ENCODE measurements at regions not wholly inside any gene's neighbourhood (a gene's known extent, or its start where the extent isn't known, plus 50 kb on each side); places are given as distances from the start of the nearest gene placed in this dataset.

GRCh38 chr4:60129740-60130139 is 1070.4 kb upstream of the ADGRL3 start:
- Histone ChIP-seq H3K4me1 (ENCODE audit: control insufficient read depth, low read depth, low read length) (no peaks in the 10 kb centered on the region), H3K27ac (ENCODE audit: low read length) (no peak overlapping the region), H3K4me3 (ENCODE audit: low read length) (no peak overlapping the region), H3K27me3 (ENCODE audit: control insufficient read depth, insufficient read depth, low read length) (no peaks in the 10 kb centered on the region), H3K36me3 (ENCODE audit: control insufficient read depth, low read depth, low read length) (no peaks in the 10 kb centered on the region), H3K9me3 (ENCODE audit: control insufficient read depth, low read depth, low read length) (no peaks in the 10 kb centered on the region), H3K9ac (ENCODE audit: low read length) (no peak overlapping the region)

DNA sequence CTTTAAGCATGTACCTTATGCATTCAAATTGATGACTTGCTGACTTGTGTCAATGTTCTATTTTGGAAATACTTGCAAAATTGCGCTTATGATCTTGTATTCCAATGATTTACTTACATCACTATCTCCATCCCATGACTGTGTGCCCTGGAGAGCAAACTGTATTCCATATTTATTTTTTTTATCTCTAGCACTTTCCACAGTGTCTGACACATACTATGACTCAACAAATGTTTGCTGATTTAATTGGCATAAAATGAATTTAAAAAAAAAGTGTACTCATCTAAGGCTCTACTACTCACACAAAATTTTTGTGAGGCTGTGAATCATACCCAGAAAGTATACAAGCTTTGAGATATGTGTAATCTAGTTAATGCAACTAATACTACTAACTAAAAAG is 1066.8 kb upstream of the ADGRL3 start:
- no peaks in the 10 kb centered on the region for H3K9me3 ChIP-seq (ENCODE audit: control insufficient read depth, low read depth, low read length)
- no peaks in the 10 kb centered on the region for H3K36me3 ChIP-seq (ENCODE audit: control insufficient read depth, low read depth, low read length)
- H3K4me1 ChIP-seq (ENCODE audit: control insufficient read depth, low read depth, low read length), result no peaks in the 10 kb centered on the region
- no peak overlapping the region for H3K4me3 ChIP-seq (ENCODE audit: low read length)
- no peak overlapping the region for H3K27ac ChIP-seq (ENCODE audit: low read length)
- no peaks in the 10 kb centered on the region for H3K27me3 ChIP-seq (ENCODE audit: control insufficient read depth, insufficient read depth, low read length)
- H3K9ac ChIP-seq (ENCODE audit: low read length), result no peak overlapping the region

- Histone ChIP-seq H3K9me3 (ENCODE audit: control insufficient read depth, low read depth, low read length) (no peaks in the 10 kb centered on the region), H3K36me3 (ENCODE audit: control insufficient read depth, low read depth, low read length) (no peaks in the 10 kb centered on the region), H3K27ac (ENCODE audit: low read length) (no peak overlapping the region), H3K9ac (ENCODE audit: low read length) (no peak overlapping the region), H3K4me3 (ENCODE audit: low read length) (no peak overlapping the region), H3K4me1 (ENCODE audit: control insufficient read depth, low read depth, low read length) (no peaks in the 10 kb centered on the region), H3K27me3 (ENCODE audit: control insufficient read depth, insufficient read depth, low read length) (no peaks in the 10 kb centered on the region)
Observed at GRCh38 chr4:60134099-60134498, 1066.0 kb upstream of the ADGRL3 start.

DNA sequence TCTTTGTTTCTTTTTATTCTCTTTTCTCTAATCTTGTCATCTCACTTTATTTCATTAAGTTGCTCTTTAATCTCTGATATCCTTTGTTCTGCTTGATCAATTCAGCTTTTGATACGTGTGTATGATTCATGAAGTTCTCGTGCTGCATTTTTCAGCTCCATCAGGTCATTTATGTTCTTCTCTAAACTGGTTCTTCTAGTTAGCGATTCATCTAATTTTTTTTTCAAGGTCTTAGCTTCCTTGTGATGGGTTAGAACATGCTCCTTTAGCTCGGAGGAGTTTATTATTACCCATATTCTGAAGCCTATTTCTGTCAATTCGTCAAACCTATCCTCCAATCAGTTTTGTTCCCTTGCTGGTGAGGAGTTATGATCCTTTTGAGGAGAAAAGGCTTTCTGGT is 1045.0 kb upstream of the ADGRL3 start:
- H3K9ac ChIP-seq (ENCODE audit: low read length), result no peak overlapping the region
- no peaks in the 10 kb centered on the region for H3K27me3 ChIP-seq (ENCODE audit: control insufficient read depth, insufficient read depth, low read length)
- no peak overlapping the region for H3K4me3 ChIP-seq (ENCODE audit: low read length)
- H3K36me3 ChIP-seq (ENCODE audit: control insufficient read depth, low read depth, low read length), result no peaks in the 10 kb centered on the region
- no peak overlapping the region for H3K27ac ChIP-seq (ENCODE audit: low read length)
- H3K9me3 ChIP-seq (ENCODE audit: control insufficient read depth, low read depth, low read length), result no peaks in the 10 kb centered on the region
- H3K4me1 ChIP-seq (ENCODE audit: control insufficient read depth, low read depth, low read length), result no peaks in the 10 kb centered on the region

- no peaks in the 10 kb centered on the region for H3K27me3 ChIP-seq (ENCODE audit: control insufficient read depth, insufficient read depth, low read length)
- no peak overlapping the region for H3K4me3 ChIP-seq (ENCODE audit: low read length)
- no peaks in the 10 kb centered on the region for H3K36me3 ChIP-seq (ENCODE audit: control insufficient read depth, low read depth, low read length)
- H3K27ac ChIP-seq (ENCODE audit: low read length), result no peak overlapping the region
- H3K9ac ChIP-seq (ENCODE audit: low read length), result no peak overlapping the region
- no peaks in the 10 kb centered on the region for H3K4me1 ChIP-seq (ENCODE audit: control insufficient read depth, low read depth, low read length)
- H3K9me3 ChIP-seq (ENCODE audit: control insufficient read depth, low read depth, low read length), result no peaks in the 10 kb centered on the region
Observed at GRCh38 chr4:60173103-60173502, 1027.0 kb upstream of the ADGRL3 start.

DNA sequence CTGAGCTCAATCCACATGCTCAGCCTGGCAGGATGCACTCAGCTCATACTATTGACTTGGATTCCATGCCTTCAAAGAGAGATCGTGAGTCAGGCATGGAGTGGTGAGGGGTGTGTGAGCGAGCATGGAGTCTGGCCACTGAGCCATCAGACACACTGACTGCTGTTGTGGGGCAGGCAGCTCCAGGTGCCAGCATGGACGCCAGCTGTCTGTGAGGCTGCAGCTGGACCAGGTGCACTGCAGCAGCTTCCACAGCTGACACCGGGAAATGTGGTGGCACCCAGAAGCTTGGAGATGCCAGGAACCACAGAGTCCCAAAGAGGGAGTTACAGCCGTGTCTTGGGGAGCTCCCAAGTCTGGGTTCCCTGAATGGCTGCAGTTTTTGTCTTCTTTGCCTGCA is 1026.4 kb upstream of the ADGRL3 start:
- H3K4me1 ChIP-seq (ENCODE audit: control insufficient read depth, low read depth, low read length), result no peaks in the 10 kb centered on the region
- H3K27ac ChIP-seq (ENCODE audit: low read length), result no peak overlapping the region
- H3K9me3 ChIP-seq (ENCODE audit: control insufficient read depth, low read depth, low read length), result no peaks in the 10 kb centered on the region
- H3K27me3 ChIP-seq (ENCODE audit: control insufficient read depth, insufficient read depth, low read length), result no peaks in the 10 kb centered on the region
- no peak overlapping the region for H3K9ac ChIP-seq (ENCODE audit: low read length)
- H3K4me3 ChIP-seq (ENCODE audit: low read length), result no peak overlapping the region
- no peaks in the 10 kb centered on the region for H3K36me3 ChIP-seq (ENCODE audit: control insufficient read depth, low read depth, low read length)

- H3K9me3 ChIP-seq (ENCODE audit: control insufficient read depth, low read depth, low read length), result no peaks in the 10 kb centered on the region
- no peaks in the 10 kb centered on the region for H3K4me1 ChIP-seq (ENCODE audit: control insufficient read depth, low read depth, low read length)
- no peak overlapping the region for H3K9ac ChIP-seq (ENCODE audit: low read length)
- H3K27ac ChIP-seq (ENCODE audit: low read length), result no peak overlapping the region
- no peak overlapping the region for H3K4me3 ChIP-seq (ENCODE audit: low read length)
- H3K36me3 ChIP-seq (ENCODE audit: control insufficient read depth, low read depth, low read length), result no peaks in the 10 kb centered on the region
- no peaks in the 10 kb centered on the region for H3K27me3 ChIP-seq (ENCODE audit: control insufficient read depth, insufficient read depth, low read length)
Observed at GRCh38 chr4:60175241-60175640, 1024.9 kb upstream of the ADGRL3 start.

DNA sequence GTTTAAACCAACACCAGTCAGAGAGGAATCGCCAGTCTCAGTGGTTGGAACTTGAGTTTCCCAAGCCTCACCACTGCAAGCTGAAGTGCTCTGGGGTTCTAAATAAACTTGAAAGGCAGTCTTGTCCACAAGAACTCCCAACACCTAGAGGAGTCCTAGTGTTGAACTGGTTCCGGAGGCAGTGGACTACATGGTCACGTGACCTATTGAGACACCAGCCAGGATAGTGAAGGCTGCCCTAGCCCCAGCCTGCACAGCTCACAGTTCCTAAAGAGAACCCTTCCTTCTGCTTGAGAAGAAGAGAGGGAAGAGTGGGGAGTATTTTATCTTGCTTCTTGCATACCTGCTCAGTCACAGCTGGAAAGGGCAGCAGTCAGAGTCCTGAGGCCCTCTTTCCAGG is 1012.7 kb upstream of the ADGRL3 start:
- Histone ChIP-seq H3K36me3 (ENCODE audit: control insufficient read depth, low read depth, low read length) (no peaks in the 10 kb centered on the region), H3K9me3 (ENCODE audit: control insufficient read depth, low read depth, low read length) (no peaks in the 10 kb centered on the region), H3K4me3 (ENCODE audit: low read length) (no peak overlapping the region), H3K9ac (ENCODE audit: low read length) (no peak overlapping the region), H3K4me1 (ENCODE audit: control insufficient read depth, low read depth, low read length) (no peaks in the 10 kb centered on the region), H3K27ac (ENCODE audit: low read length) (no peak overlapping the region), H3K27me3 (ENCODE audit: control insufficient read depth, insufficient read depth, low read length) (no peaks in the 10 kb centered on the region)

DNA sequence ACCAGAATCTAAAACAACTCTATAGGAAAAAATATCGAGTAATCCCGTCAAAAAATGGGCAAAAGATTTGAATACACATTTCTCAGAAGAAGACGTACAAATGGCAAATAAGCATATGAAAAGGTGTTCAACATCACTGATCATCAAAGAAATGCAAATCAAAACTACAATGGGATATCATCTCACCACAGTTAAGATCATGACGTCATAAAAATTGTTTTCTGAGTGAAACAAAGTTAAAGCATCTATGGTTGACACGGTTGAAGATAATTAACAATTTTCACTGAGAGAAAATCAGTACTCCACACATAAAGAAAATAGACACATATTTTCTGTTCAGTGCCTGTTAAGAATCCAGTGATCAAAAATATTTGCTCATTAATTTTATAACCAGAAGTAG is 1010.8 kb upstream of the ADGRL3 start:
- no peaks in the 10 kb centered on the region for H3K9me3 ChIP-seq (ENCODE audit: control insufficient read depth, low read depth, low read length)
- no peak overlapping the region for H3K27ac ChIP-seq (ENCODE audit: low read length)
- no peak overlapping the region for H3K9ac ChIP-seq (ENCODE audit: low read length)
- no peak overlapping the region for H3K4me3 ChIP-seq (ENCODE audit: low read length)
- no peaks in the 10 kb centered on the region for H3K27me3 ChIP-seq (ENCODE audit: control insufficient read depth, insufficient read depth, low read length)
- H3K4me1 ChIP-seq (ENCODE audit: control insufficient read depth, low read depth, low read length), result no peaks in the 10 kb centered on the region
- no peaks in the 10 kb centered on the region for H3K36me3 ChIP-seq (ENCODE audit: control insufficient read depth, low read depth, low read length)

DNA sequence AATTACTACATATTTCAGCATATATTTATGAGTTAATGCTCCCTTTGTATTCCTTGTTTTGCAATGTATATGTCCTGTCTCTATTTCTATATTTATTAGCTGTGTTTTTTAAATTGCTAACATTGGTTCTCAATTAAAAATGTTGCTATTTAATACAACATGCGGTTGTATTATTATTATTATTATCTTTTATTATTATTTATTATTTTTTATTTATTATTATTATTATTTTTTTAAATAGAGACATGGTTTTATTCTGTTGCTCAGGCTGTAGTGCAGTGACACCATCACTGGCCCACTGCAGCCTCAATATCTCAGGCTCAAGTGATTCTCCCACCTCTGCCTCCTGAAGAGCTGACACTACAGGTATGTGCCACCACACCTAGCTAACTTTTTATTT is 1005.9 kb upstream of the ADGRL3 start:
- no peaks in the 10 kb centered on the region for H3K4me1 ChIP-seq (ENCODE audit: control insufficient read depth, low read depth, low read length)
- H3K27ac ChIP-seq (ENCODE audit: low read length), result no peak overlapping the region
- H3K36me3 ChIP-seq (ENCODE audit: control insufficient read depth, low read depth, low read length), result no peaks in the 10 kb centered on the region
- no peaks in the 10 kb centered on the region for H3K9me3 ChIP-seq (ENCODE audit: control insufficient read depth, low read depth, low read length)
- H3K27me3 ChIP-seq (ENCODE audit: control insufficient read depth, insufficient read depth, low read length), result no peaks in the 10 kb centered on the region
- H3K4me3 ChIP-seq (ENCODE audit: low read length), result no peak overlapping the region
- no peak overlapping the region for H3K9ac ChIP-seq (ENCODE audit: low read length)

GRCh38 chr4:60195256-60195655 is 1004.9 kb upstream of the ADGRL3 start:
- H3K4me3 ChIP-seq (ENCODE audit: low read length), result no peak overlapping the region
- no peaks in the 10 kb centered on the region for H3K27me3 ChIP-seq (ENCODE audit: control insufficient read depth, insufficient read depth, low read length)
- no peaks in the 10 kb centered on the region for H3K4me1 ChIP-seq (ENCODE audit: control insufficient read depth, low read depth, low read length)
- no peaks in the 10 kb centered on the region for H3K9me3 ChIP-seq (ENCODE audit: control insufficient read depth, low read depth, low read length)
- no peak overlapping the region for H3K27ac ChIP-seq (ENCODE audit: low read length)
- no peaks in the 10 kb centered on the region for H3K36me3 ChIP-seq (ENCODE audit: control insufficient read depth, low read depth, low read length)
- H3K9ac ChIP-seq (ENCODE audit: low read length), result no peak overlapping the region

- no peak overlapping the region for H3K4me3 ChIP-seq (ENCODE audit: low read length)
- no peaks in the 10 kb centered on the region for H3K36me3 ChIP-seq (ENCODE audit: control insufficient read depth, low read depth, low read length)
- no peaks in the 10 kb centered on the region for H3K27me3 ChIP-seq (ENCODE audit: control insufficient read depth, insufficient read depth, low read length)
- no peak overlapping the region for H3K27ac ChIP-seq (ENCODE audit: low read length)
- no peak overlapping the region for H3K9ac ChIP-seq (ENCODE audit: low read length)
- H3K9me3 ChIP-seq (ENCODE audit: control insufficient read depth, low read depth, low read length), result no peaks in the 10 kb centered on the region
- no peaks in the 10 kb centered on the region for H3K4me1 ChIP-seq (ENCODE audit: control insufficient read depth, low read depth, low read length)
Observed at GRCh38 chr4:60201052-60201673, 999.0 kb upstream of the ADGRL3 start.

Measured in iPS-18a (cell line).